Lung (tissue), 11 donors: ENCODE measurements at regions not wholly inside any gene's neighbourhood (a gene's known extent, or its start where the extent isn't known, plus 50 kb on each side); places are given as distances from the start of the nearest gene placed in this dataset.

Source experiments
- ATAC-seq: fragments of 200-7000 bp; cut with Tn5 transposase; one replicate; pipeline ENCODE4 v1.9.1; 2020; ENCODE audit warnings: moderate number of reproducible peaks; ENCODE audit not compliant: insufficient read depth, low FRiP score
- DNase-seq, 3 donors: peaks; one replicate each; pipeline ENCODE4 v3.0.0-alpha.2; 2013 to 2017
- H3K27ac ChIP-seq, 2 donors: one replicate each; pipeline ENCODE4 v1.5.1; 2013; ENCODE audit warnings: mild to moderate bottlenecking in 2 of 2, moderate library complexity in 2 of 2, control low read depth in 1 of 2, inconsistent platforms in 1 of 2, low read depth in 1 of 2, low read length in 1 of 2
- H3K27me3 ChIP-seq, 3 donors: one replicate each; pipeline ENCODE4 v1.5.1; 2013; ENCODE audit warnings: low read length in 2 of 3; ENCODE audit not compliant: control insufficient read depth in 3 of 3, insufficient read depth in 3 of 3
- H3K36me3 ChIP-seq, 4 donors: one replicate each; pipeline ENCODE4 v1.5.1; 2013; ENCODE audit warnings: low read length in 4 of 4, mild to moderate bottlenecking in 1 of 4, moderate library complexity in 1 of 4; ENCODE audit not compliant: control insufficient read depth in 4 of 4, insufficient read depth in 4 of 4
- H3K4me1 ChIP-seq, 5 donors: one replicate each; pipeline ENCODE4 v1.5.1; 2013; ENCODE audit warnings: low read length in 5 of 5, mild to moderate bottlenecking in 2 of 5, moderate library complexity in 1 of 5; ENCODE audit not compliant: control insufficient read depth in 5 of 5, insufficient read depth in 5 of 5
- H3K4me3 ChIP-seq: one replicate; pipeline ENCODE4 v1.5.1; 2013; ENCODE audit warnings: mild to moderate bottlenecking, control low read depth, moderate library complexity
- H3K9ac ChIP-seq, 2 donors: one replicate each; pipeline ENCODE4 v1.5.1; 2013; ENCODE audit warnings: low read length in 2 of 2, control low read depth in 1 of 2; ENCODE audit not compliant: insufficient read depth in 1 of 2
- H3K9me3 ChIP-seq, 4 donors: one replicate each; pipeline ENCODE4 v1.5.1; 2013; ENCODE audit warnings: low read length in 3 of 4, mild to moderate bottlenecking in 1 of 4, moderate library complexity in 1 of 4; ENCODE audit not compliant: control insufficient read depth in 4 of 4, insufficient read depth in 3 of 4
- WGBS, 2 donors: extraction: QIAGEN DNeasy Blood & Tissue Kit; methylation state at CpG; one replicate each; pipeline ENCODE4 v1.1.7; 2013; 5-methylcytosine and 5-hydroxymethylcytosine counted together
- TF ChIP-seq, protein P1 (sequence below): IDR thresholded peaks from 2 replicates; pipeline ENCODE4 v1.5.1; 2012; ENCODE audit warnings: mild to moderate bottlenecking; ENCODE audit errors: control extremely low read depth, extremely low read depth
- donor health status: control.
- donor health status: control.
- donor health status: Bipolar disorder and iron deficiency.
- donor health status: healthy.
- donor health status: DM: yes; HTN: yes; CAD: no.

GRCh38 chr16:86203557-86204275 lies 304.8 kb downstream of the IRF8 start:
- no peaks in the 10 kb centered on the region for H3K36me3 ChIP-seq
- no peak for ATAC-seq
- TF ChIP-seq, protein P1, sequence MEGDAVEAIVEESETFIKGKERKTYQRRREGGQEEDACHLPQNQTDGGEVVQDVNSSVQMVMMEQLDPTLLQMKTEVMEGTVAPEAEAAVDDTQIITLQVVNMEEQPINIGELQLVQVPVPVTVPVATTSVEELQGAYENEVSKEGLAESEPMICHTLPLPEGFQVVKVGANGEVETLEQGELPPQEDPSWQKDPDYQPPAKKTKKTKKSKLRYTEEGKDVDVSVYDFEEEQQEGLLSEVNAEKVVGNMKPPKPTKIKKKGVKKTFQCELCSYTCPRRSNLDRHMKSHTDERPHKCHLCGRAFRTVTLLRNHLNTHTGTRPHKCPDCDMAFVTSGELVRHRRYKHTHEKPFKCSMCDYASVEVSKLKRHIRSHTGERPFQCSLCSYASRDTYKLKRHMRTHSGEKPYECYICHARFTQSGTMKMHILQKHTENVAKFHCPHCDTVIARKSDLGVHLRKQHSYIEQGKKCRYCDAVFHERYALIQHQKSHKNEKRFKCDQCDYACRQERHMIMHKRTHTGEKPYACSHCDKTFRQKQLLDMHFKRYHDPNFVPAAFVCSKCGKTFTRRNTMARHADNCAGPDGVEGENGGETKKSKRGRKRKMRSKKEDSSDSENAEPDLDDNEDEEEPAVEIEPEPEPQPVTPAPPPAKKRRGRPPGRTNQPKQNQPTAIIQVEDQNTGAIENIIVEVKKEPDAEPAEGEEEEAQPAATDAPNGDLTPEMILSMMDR, result no peak
- peaks cover 0 to 3% (median 0%) of the 10 kb centered on the region in 4 donors for H3K9me3 ChIP-seq
- WGBS, 2 donors, result 79 to 86% methylated on average over 19 of the region's 19 CpGs
- peaks cover 0 to 16% (median 0%) of the 10 kb centered on the region in 3 donors for H3K27me3 ChIP-seq
- H3K27ac ChIP-seq, result no peak overlapping the region
- peaks cover 0 to 18% (median 0%) of the 10 kb centered on the region in 5 donors for H3K4me1 ChIP-seq
- H3K9ac ChIP-seq, result no peak overlapping the region
- H3K4me3 ChIP-seq, result no peak overlapping the region
- DNase-seq, result no peak

DNA sequence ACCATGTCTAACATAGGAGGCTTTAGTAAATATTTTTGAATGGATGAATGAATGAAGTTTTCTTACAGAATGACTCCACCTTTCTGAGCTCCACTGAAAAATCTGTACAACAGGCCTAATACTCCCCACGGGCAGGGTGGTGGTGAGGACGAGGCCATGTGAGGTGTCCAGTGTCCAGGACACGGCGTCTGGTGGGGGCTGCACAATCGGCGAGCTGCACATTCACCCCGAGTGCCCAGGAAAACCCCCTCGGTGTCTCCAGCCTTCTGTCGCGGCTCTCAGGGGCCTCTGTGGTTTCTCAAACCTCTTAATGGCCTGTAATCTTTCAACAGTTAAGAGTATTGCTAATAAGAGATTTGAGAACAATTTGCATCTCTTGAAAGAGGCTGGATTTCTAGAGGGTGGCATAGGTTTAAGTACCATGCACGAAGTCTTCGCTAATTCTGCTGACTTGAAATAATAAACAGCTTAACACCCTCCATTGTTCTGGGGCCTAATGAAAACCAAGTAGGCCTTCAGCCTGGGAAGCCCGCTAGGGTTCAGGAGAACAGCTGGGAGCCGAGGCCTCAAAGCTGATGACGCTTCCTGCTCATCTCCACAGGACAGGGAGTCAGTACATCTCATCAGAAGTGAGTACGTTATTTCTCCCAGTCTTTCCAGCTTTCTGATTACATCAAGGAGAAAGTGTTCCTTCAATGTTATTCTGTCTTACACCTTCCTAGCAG lies 304.6 kb upstream of the FOXF1 start:
- Histone ChIP-seq H3K4me1 (peaks cover 0 to 7% (median 0%) of the 10 kb centered on the region in 5 donors), H3K4me3 (no peak overlapping the region), H3K9ac (no peak overlapping the region), H3K36me3 (no peaks in the 10 kb centered on the region), H3K27me3 (peaks cover 0 to 6% (median 0%) of the 10 kb centered on the region in 3 donors), H3K27ac (no peak overlapping the region), H3K9me3 (peaks cover 0 to 3% (median 0%) of the 10 kb centered on the region in 4 donors)
- no peak for DNase-seq
- TF ChIP-seq, protein P1, result no peak
- 75 to 82% methylated on average over 16 of the region's 16 CpGs for WGBS, 2 donors
- ATAC-seq, result no peak

DNA sequence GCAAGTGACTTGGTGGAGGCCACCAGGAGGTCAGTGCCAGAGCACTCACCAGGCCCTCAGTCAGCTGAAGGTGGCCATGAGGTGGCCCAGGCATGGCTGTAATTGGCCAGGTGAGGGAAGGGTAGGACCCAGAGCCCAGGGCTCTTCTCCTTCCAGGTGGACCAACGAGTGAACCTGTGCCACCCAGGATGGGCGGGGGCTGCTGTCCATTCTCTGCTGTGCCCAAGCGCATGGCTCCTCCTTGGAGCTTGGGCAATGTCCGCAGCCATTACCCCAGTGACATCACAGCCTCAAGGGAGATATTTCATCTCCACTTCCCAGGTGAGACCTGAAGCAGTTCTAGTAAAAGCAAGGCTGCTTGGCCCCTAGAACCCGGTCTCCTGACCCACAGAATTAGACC lies 303.0 kb upstream of the FOXF1 start:
- 79 to 84% methylated on average over 5 of the region's 5 CpGs for WGBS, 2 donors

More for the DNA sequence above, 303.0 kb upstream of the FOXF1 start:
- Histone ChIP-seq H3K4me3 (no peak overlapping the region), H3K4me1 (peaks cover 0 to 11% (median 0%) of the 10 kb centered on the region in 5 donors), H3K9ac (no peak overlapping the region), H3K9me3 (peaks cover 0 to 6% (median 0%) of the 10 kb centered on the region in 4 donors), H3K36me3 (no peaks in the 10 kb centered on the region), H3K27ac (no peak overlapping the region), H3K27me3 (no peaks in the 10 kb centered on the region)
- DNase-seq, result no peak
- TF ChIP-seq, protein P1, result no peak
- ATAC-seq, result no peak
